HEK293 (cell line): ENCODE measurements at regions not wholly inside any gene's neighbourhood (a gene's known extent, or its start where the extent isn't known, plus 50 kb on each side); places are given as distances from the start of the nearest gene placed in this dataset.

Experiments
- ZNF292 ChIP-seq: fragments of 450-650 bp; formaldehyde crosslinking; IDR thresholded peaks from 2 replicates; pipeline ENCODE4 v1.5.1; 2016; ENCODE audit warnings: low read depth, missing biosample characterization, missing genetic modification characterization, borderline replicate concordance
- ZNF639 ChIP-seq: fragments of 450-650 bp; formaldehyde crosslinking; IDR thresholded peaks from 2 replicates; pipeline ENCODE4 v1.5.1; 2016; ENCODE audit warnings: missing biosample characterization, missing genetic modification characterization
- ZNF792 ChIP-seq: fragments of 450-650 bp; formaldehyde crosslinking; IDR thresholded peaks from 2 replicates; pipeline ENCODE4 v1.5.1; 2016; ENCODE audit warnings: missing biosample characterization, missing genetic modification characterization

- TF ChIP-seq ZNF292, result no peak
- TF ChIP-seq ZNF639 (tag by site-specific recombination), result no peak
- TF ChIP-seq ZNF792, result no peak
Observed at GRCh38 chrX:34053931-34054330, 78.2 kb downstream of the FAM47A start (continued).
